ENCODE measurements at regions not wholly inside any gene's neighbourhood (a gene's known extent, or its start where the extent isn't known, plus 50 kb on each side); places are given as distances from the start of the nearest gene placed in this dataset.

GRCh38 chr14:40204441-40205175, 772.4 kb upstream of the FBXO33 start:
- no peak overlapping the region for H3K14ac ChIP-seq (ENCODE audit: insufficient read depth, low read length)
- H2BK20ac ChIP-seq (ENCODE audit: low read depth, low read length, poor library complexity, severe bottlenecking): no peak overlapping the region
- no peak overlapping the region for H4K91ac ChIP-seq (ENCODE audit: insufficient read length, low read depth, low read length)
- no peaks in the 10 kb centered on the region for H3K27me3 ChIP-seq (ENCODE audit: insufficient read depth, low read length)
- no peak overlapping the region for H2BK15ac ChIP-seq (ENCODE audit: low read depth, low read length)
- H3K4me1 ChIP-seq (ENCODE audit: insufficient read depth, low read length): no peaks in the 10 kb centered on the region
- no peak overlapping the region for H2BK5ac ChIP-seq (ENCODE audit: insufficient read length, low read length)
- no peaks in the 10 kb centered on the region for H3K4me1 Mint-ChIP-seq
- no peak overlapping the region for H3T11ph ChIP-seq (ENCODE audit: low read length)
- peak; percentile 55 for DNase-seq
- H3K79me2 ChIP-seq (ENCODE audit: insufficient read depth, low read length): no peaks in the 10 kb centered on the region
- no peaks in the 10 kb centered on the region for H4K20me1 ChIP-seq (ENCODE audit: control insufficient read depth, insufficient read depth, insufficient read length)
- H3K9me3 Mint-ChIP-seq: peaks cover 21 to 24% of the 10 kb centered on the region in 2 experiments
- no peaks in the 10 kb centered on the region for H3K23me2 ChIP-seq (ENCODE audit: insufficient read length, low read depth, low read length, poor library complexity, severe bottlenecking)
- H4K8ac ChIP-seq (replicated peaks; ENCODE audit: insufficient read length, low read depth, low read length): no peak overlapping the region
- H3K27ac ChIP-seq (ENCODE audit: insufficient read length, low read depth, low read length): no peak overlapping the region
- H3K4ac ChIP-seq (ENCODE audit: low read depth, low read length): no peak overlapping the region
- no peak overlapping the region for H2AK5ac ChIP-seq (ENCODE audit: insufficient read length, low read length)
- WGBS (ENCODE audit: extremely low coverage, insufficient read length, low lambda C conversion rate): no CpG with 5 or more reads among the region's 11 CpGs
- no peaks in the 10 kb centered on the region for H3K27me3 Mint-ChIP-seq (ENCODE audit: low read depth)
- no peak overlapping the region for H3K4me3 Mint-ChIP-seq
- no peak overlapping the region for H4K5ac ChIP-seq (ENCODE audit: insufficient read length, low read depth, low read length)
- H2BK120ac ChIP-seq (ENCODE audit: low read depth, low read length, poor library complexity, severe bottlenecking): no peak overlapping the region
- no peak overlapping the region for H2AFZ ChIP-seq (ENCODE audit: low read length)
- no peak overlapping the region for H3K18ac ChIP-seq (ENCODE audit: insufficient read length, low read depth, low read length)
- no peak overlapping the region for H3K4me2 ChIP-seq (ENCODE audit: insufficient read depth, insufficient read length, low read length)
- peaks cover 0 to 16% (median 2%) of the 10 kb centered on the region in 3 experiments; a peak in 3 of 7 replicates for H3K36me3 Mint-ChIP-seq (ENCODE audit: insufficient read depth in 1 of 3, low read depth in 3 of 3)
- no peak overlapping the region for H3K23ac ChIP-seq (ENCODE audit: insufficient read length, low read depth, low read length)
- no peaks in the 10 kb centered on the region for H3K9me3 ChIP-seq (ENCODE audit: control insufficient read depth, low read depth, low read length)
- no peak overlapping the region for H3K27ac Mint-ChIP-seq
- no peaks in the 10 kb centered on the region for H3K79me1 ChIP-seq (ENCODE audit: insufficient read depth, low read depth, low read length, poor library complexity, severe bottlenecking)
- H3K9ac ChIP-seq (ENCODE audit: extremely low read depth, insufficient read length, low read length): no peak overlapping the region
- no peak overlapping the region for H2BK12ac ChIP-seq (ENCODE audit: insufficient read length, low read depth, low read length)
- no peak overlapping the region for H3K56ac ChIP-seq (ENCODE audit: insufficient read length, low read depth, low read length)
- no peak for TF ChIP-seq CTCF (conservative IDR thresholded peaks at IDR 0.05)
